22Rv1 (cell line): ENCODE measurements at regions not wholly inside any gene's neighbourhood (a gene's known extent, or its start where the extent isn't known, plus 50 kb on each side); places are given as distances from the start of the nearest gene placed in this dataset.

ENCODE experiments used
- H3K27ac ChIP-seq: fragments of 450-650 bp; 2 replicates; pipeline ENCODE4 v1.5.1; 2017
- ZFX ChIP-seq: fragments of 450-650 bp; IDR thresholded peaks from 2 replicates; pipeline ENCODE4 v1.6.1; 2017; ENCODE audit warnings: antibody characterized with exemption, borderline replicate concordance
- TF ChIP-seq, protein P1 (sequence below): fragments of 450-650 bp; IDR thresholded peaks from 2 replicates; pipeline ENCODE4 v1.5.1; 2017; ENCODE audit warnings: mild to moderate bottlenecking

- TF ChIP-seq ZFX, result no peak
- TF ChIP-seq, protein P1, sequence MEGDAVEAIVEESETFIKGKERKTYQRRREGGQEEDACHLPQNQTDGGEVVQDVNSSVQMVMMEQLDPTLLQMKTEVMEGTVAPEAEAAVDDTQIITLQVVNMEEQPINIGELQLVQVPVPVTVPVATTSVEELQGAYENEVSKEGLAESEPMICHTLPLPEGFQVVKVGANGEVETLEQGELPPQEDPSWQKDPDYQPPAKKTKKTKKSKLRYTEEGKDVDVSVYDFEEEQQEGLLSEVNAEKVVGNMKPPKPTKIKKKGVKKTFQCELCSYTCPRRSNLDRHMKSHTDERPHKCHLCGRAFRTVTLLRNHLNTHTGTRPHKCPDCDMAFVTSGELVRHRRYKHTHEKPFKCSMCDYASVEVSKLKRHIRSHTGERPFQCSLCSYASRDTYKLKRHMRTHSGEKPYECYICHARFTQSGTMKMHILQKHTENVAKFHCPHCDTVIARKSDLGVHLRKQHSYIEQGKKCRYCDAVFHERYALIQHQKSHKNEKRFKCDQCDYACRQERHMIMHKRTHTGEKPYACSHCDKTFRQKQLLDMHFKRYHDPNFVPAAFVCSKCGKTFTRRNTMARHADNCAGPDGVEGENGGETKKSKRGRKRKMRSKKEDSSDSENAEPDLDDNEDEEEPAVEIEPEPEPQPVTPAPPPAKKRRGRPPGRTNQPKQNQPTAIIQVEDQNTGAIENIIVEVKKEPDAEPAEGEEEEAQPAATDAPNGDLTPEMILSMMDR, result no peak
Measured at GRCh38 chr2:142306131-142306530, 175.3 kb upstream of the LRP1B start.

GRCh38 chr2:142300517-142300916, 169.7 kb upstream of the LRP1B start:
- no peak for TF ChIP-seq ZFX
- TF ChIP-seq, protein P1, result no peak
- no peak overlapping the region for H3K27ac ChIP-seq

More at GRCh38 chr2:142306131-142306530, 175.3 kb upstream of the LRP1B start:
- no peak overlapping the region for H3K27ac ChIP-seq

DNA sequence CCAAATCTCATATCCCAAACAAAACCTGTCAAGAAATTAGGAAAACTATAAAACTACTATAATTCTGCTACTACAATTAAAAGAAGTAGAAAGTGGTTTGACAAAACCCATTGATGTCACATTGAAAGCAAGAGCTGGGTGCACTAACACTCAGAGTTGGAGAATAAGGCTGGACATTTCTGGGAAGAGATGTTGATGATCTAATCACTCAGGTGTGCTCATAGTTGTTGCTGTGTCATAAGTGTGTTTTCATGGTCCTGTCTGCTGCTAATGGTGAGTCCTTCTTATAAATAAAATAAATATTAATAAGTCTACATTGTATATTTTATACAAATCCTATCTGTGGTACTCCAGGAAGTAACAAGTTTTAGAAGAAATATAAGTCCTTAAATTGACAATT, 168.2 kb upstream of the LRP1B start:
- H3K27ac ChIP-seq, result no peak overlapping the region
- TF ChIP-seq, protein P1, result no peak
- TF ChIP-seq ZFX, result no peak

DNA sequence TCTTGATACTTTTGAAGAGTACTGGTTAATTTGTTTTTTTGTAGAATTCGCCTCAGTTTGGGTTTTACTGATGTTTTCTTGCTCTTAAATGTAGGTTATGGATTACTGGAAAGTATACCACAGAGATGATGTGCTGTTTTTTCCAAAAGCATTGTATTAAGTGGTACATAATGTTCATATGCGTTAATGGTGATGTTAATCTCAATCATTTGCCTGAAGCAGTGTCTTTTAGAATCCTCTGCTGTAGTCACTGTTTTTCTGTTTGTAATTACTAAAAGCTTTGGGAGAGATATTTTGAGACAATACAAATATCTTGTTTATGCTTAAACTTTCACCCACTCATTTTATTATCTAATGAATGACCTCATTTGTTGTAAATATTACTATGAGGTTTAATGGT, 163.4 kb upstream of the LRP1B start:
- no peak for TF ChIP-seq ZFX
- TF ChIP-seq, protein P1, result no peak
- no peak overlapping the region for H3K27ac ChIP-seq

- no peak overlapping the region for H3K27ac ChIP-seq
Measured at GRCh38 chr2:142291969-142292368, 161.2 kb upstream of the LRP1B start.

DNA sequence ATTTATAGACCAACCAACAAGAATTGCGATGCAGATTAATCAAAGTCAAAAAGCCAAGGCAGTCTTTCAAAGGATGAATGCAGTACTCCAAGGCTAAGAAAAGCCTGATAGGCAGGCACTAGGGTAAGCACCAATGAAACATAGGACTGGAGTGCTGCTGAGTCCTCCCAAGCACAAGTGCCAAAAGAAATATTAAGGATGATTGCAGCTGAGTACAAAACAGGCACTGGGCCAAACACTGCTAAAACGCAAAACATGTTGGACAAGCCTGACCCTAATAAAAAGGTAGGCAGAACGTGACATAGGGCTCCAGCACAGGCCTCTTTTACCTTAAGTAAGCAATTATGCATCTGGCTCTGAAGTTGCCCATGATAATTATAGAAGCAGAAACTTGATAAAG, 160.1 kb upstream of the LRP1B start:
- TF ChIP-seq, protein P1, result no peak
- TF ChIP-seq ZFX, result no peak
- H3K27ac ChIP-seq, result no peak overlapping the region

More at GRCh38 chr2:142291969-142292368, 161.2 kb upstream of the LRP1B start:
- no peak for TF ChIP-seq ZFX
- TF ChIP-seq, protein P1, result no peak

DNA sequence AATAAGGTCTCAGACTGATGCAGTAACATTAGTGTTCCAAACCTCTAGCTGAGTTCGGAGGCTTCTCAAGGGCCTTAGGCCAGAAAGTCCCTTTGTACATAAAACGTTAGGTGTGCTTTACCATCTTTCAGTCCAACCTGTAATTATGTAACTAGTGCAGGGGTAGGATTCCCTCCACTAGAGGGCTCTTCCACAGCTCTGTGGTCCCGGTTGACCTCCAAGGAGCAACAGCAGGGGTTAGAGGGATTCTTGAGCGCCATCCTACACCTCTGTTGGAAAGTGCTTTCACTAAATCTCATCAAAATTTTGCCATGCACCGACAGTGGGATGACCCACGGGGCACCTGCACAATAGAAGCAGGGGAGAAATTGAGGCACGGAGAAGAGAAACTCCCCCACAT, 155.8 kb upstream of the LRP1B start:
- H3K27ac ChIP-seq, result no peak overlapping the region
- TF ChIP-seq, protein P1, result peak; percentile 70
- TF ChIP-seq ZFX, result no peak
